MM.1S (cell line): ENCODE measurements at regions not wholly inside any gene's neighbourhood (a gene's known extent, or its start where the extent isn't known, plus 50 kb on each side); places are given as distances from the start of the nearest gene placed in this dataset.

Experiments
- DNase-seq: peaks from one replicate; pipeline ENCODE4 v3.0.0-alpha.2; 2015
- H2AFZ ChIP-seq: fragments of 300-600 bp; sonication (generic); 2 replicates; pipeline ENCODE4 v1.6.0; 2016; ENCODE audit warnings: antibody characterized with exemption, low read length
- H3F3A ChIP-seq: fragments of 300-600 bp; sonication (generic); 2 replicates; pipeline ENCODE4 v1.6.1; 2016; ENCODE audit warnings: mild to moderate bottlenecking, antibody characterized with exemption, low read length, moderate library complexity, mixed read lengths; ENCODE audit not compliant: insufficient read depth
- H3K27ac ChIP-seq: fragments of 300-600 bp; sonication (generic); 2 replicates; pipeline ENCODE4 v1.5.1; 2016; ENCODE audit warnings: mild to moderate bottlenecking, low read length
- H3K27me3 ChIP-seq: fragments of 300-600 bp; sonication (generic); replicated peaks from 2 replicates; pipeline ENCODE4 v1.6.0; 2016; ENCODE audit warnings: low read length; ENCODE audit not compliant: insufficient read depth
- H3K36me3 ChIP-seq: fragments of 300-600 bp; sonication (generic); replicated peaks from 2 replicates; pipeline ENCODE4 v1.6.1; 2016; ENCODE audit warnings: mild to moderate bottlenecking, low read length, mixed read lengths; ENCODE audit not compliant: insufficient read depth
- H3K4me1 ChIP-seq: fragments of 300-600 bp; sonication (generic); 2 replicates; pipeline ENCODE4 v1.6.1; 2016; ENCODE audit warnings: low read length, mixed read lengths
- H3K4me2 ChIP-seq: fragments of 300-600 bp; sonication (generic); 2 replicates; pipeline ENCODE4 v1.6.0; 2016; ENCODE audit warnings: low read depth, low read length
- H3K4me3 ChIP-seq: fragments of 300-600 bp; sonication (generic); 2 replicates; pipeline ENCODE4 v1.5.1; 2016; ENCODE audit warnings: low read length, mixed read lengths
- H3K79me2 ChIP-seq: fragments of 300-600 bp; sonication (generic); 2 replicates; pipeline ENCODE4 v1.6.1; 2016; ENCODE audit warnings: mixed run types, low read length, mixed read lengths
- H3K9ac ChIP-seq: fragments of 300-600 bp; sonication (generic); 2 replicates; pipeline ENCODE4 v1.6.1; 2016; ENCODE audit warnings: low read length, mixed read lengths
- H3K9me2 ChIP-seq: fragments of 300-600 bp; sonication (generic); replicated peaks from 2 replicates; pipeline ENCODE4 v1.6.1; 2016; ENCODE audit warnings: mild to moderate bottlenecking, low read length, mixed read lengths; ENCODE audit not compliant: insufficient read depth
- H3K9me3 ChIP-seq: fragments of 300-600 bp; sonication (generic); replicated peaks from 2 replicates; pipeline ENCODE4 v1.6.1; 2016; ENCODE audit warnings: mild to moderate bottlenecking, low read length, mixed read lengths; ENCODE audit not compliant: insufficient read depth
- H4K20me1 ChIP-seq: fragments of 300-600 bp; sonication (generic); 2 replicates; pipeline ENCODE4 v1.6.1; 2016; ENCODE audit warnings: mild to moderate bottlenecking, low read length, moderate library complexity, mixed read lengths; ENCODE audit not compliant: insufficient read depth
- EZH2 ChIP-seq: fragments of 300-600 bp; sonication (generic); optimal IDR thresholded peaks from 2 replicates; pipeline ENCODE3; 2017; ENCODE audit warnings: low read depth, mild to moderate bottlenecking, antibody characterized with exemption, low read length, mixed read lengths
- EZH2phosphoT487 ChIP-seq: fragments of 300-600 bp; sonication (generic); IDR thresholded peaks from 2 replicates; pipeline ENCODE4 v1.6.1; 2018; ENCODE audit warnings: antibody characterized with exemption, low read length
- TF ChIP-seq, protein P1 (sequence below): fragments of 300-600 bp; sonication (generic); IDR thresholded peaks from 2 replicates; pipeline ENCODE4 v1.5.1; 2016; ENCODE audit warnings: antibody characterized with exemption, low read length, mixed read lengths

DNA sequence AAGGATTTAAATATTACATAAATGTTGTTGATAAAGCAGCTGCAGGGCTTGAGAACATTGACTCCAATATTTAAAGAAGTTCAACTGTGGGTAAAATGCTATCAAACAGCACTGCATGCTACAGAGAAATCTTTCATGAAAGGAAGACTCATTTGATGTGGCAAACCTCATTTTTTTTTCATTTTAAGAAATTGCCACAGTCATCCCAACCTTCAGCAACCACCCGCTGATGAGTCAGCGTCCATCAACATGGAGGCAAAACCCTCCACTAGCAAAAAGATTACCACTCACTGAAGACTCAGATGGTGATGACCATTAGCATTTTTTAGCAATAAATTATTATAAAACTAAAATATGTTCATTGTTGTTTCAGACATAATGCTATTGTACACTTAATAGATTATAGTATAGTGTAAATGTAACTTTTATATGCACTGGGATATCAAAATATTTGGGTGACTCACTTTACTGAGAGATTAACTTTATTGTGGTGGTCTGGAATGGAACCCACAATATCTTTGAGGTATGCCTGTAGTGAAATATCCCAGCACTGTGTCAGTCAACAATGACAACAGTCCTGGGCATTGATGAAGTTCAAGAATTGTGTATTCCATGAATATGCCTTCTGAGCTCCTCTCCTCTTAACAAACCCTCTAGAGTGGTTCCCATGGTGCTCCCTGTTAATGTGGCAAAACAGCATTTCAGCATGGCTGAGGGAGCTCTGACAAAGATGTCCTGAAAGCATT, 52.4 kb upstream of the SOX21 start:
- Histone ChIP-seq H4K20me1 (no peaks in the 10 kb centered on the region), H3K9me3 (no peaks in the 10 kb centered on the region), H2AFZ (no peak overlapping the region), H3K79me2 (no peaks in the 10 kb centered on the region), H3K9me2 (no peaks in the 10 kb centered on the region), H3K4me2 (no peak overlapping the region), H3K36me3 (no peaks in the 10 kb centered on the region), H3F3A (no peaks in the 10 kb centered on the region), H3K27me3 (no peaks in the 10 kb centered on the region), H3K9ac (no peak overlapping the region), H3K27ac (no peak overlapping the region), H3K4me1 (no peaks in the 10 kb centered on the region), H3K4me3 (no peak overlapping the region)
- TF ChIP-seq EZH2 (no peak), EZH2phosphoT487 (no peak)
- TF ChIP-seq, protein P1, sequence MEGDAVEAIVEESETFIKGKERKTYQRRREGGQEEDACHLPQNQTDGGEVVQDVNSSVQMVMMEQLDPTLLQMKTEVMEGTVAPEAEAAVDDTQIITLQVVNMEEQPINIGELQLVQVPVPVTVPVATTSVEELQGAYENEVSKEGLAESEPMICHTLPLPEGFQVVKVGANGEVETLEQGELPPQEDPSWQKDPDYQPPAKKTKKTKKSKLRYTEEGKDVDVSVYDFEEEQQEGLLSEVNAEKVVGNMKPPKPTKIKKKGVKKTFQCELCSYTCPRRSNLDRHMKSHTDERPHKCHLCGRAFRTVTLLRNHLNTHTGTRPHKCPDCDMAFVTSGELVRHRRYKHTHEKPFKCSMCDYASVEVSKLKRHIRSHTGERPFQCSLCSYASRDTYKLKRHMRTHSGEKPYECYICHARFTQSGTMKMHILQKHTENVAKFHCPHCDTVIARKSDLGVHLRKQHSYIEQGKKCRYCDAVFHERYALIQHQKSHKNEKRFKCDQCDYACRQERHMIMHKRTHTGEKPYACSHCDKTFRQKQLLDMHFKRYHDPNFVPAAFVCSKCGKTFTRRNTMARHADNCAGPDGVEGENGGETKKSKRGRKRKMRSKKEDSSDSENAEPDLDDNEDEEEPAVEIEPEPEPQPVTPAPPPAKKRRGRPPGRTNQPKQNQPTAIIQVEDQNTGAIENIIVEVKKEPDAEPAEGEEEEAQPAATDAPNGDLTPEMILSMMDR, result no peak
- no peak for DNase-seq
